SK-N-SH (cell line): ENCODE measurements at regions not wholly inside any gene's neighbourhood (a gene's known extent, or its start where the extent isn't known, plus 50 kb on each side); places are given as distances from the start of the nearest gene placed in this dataset.

Experiments
- CHD2 ChIP-seq: fragments of 150-350 bp; IDR thresholded peaks from 2 replicates; pipeline ENCODE4 v1.6.1; 2018; ENCODE audit warnings: low read length; ENCODE audit not compliant: partially characterized antibody
- EP300 ChIP-seq, 2 experiments: IDR thresholded peaks; 2 replicates each; pipeline versions ENCODE4 v1.4.0 to v1.6.1; 2012; ENCODE audit warnings: borderline replicate concordance in 1 of 2, low read depth in 1 of 2, low read length in 1 of 2
- JUND ChIP-seq: IDR thresholded peaks from 2 replicates; pipeline ENCODE4 v1.4.0; 2012
- NFIC ChIP-seq: IDR thresholded peaks from 2 replicates; pipeline ENCODE4 v1.4.0; 2012; ENCODE audit warnings: borderline replicate concordance
- POLR2AphosphoS5 ChIP-seq: IDR thresholded peaks from 2 replicates; pipeline ENCODE4 v1.6.1; 2012; ENCODE audit warnings: low read depth, low read length
- TAF1 ChIP-seq: IDR thresholded peaks from 2 replicates; pipeline ENCODE4 v1.6.1; 2012; ENCODE audit warnings: low read depth, mild to moderate bottlenecking, low read length, moderate library complexity, borderline replicate concordance
- USF2 ChIP-seq: fragments of 150-350 bp; IDR thresholded peaks from 2 replicates; pipeline ENCODE4 v1.6.1; 2017; ENCODE audit warnings: antibody characterized with exemption, low read length, low read depth, borderline replicate concordance
- ZBTB33 ChIP-seq: IDR thresholded peaks from 2 replicates; pipeline ENCODE4 v1.4.0; 2012; ENCODE audit warnings: low read depth, borderline replicate concordance
- TF ChIP-seq, protein P1 (sequence below): fragments of 200-600 bp; sonication (generic); IDR thresholded peaks from 2 replicates; pipeline ENCODE4 v1.6.1; 2017; ENCODE audit warnings: antibody characterized with exemption, mild to moderate bottlenecking, moderate library complexity

DNA sequence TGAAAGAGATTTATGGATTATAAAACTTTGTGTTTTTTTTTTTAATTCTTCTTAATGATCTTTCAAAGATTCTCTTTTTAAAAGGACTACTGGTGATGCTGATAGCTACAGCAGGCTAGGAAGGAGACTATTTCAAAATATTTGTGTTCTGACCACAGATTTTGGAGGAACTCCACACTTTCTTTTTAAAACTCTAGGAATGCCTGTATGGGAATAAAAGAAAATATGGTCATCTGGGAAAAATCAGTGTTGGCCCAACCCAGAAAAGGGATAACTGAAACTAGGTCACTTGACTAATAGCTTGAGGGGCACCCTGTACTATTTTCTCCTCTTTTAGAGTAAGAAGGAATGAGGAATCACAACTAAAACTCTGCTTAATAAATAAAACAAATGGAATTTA, 97.6 kb upstream of the ADAMTS19 start:
- TF ChIP-seq, protein P1, sequence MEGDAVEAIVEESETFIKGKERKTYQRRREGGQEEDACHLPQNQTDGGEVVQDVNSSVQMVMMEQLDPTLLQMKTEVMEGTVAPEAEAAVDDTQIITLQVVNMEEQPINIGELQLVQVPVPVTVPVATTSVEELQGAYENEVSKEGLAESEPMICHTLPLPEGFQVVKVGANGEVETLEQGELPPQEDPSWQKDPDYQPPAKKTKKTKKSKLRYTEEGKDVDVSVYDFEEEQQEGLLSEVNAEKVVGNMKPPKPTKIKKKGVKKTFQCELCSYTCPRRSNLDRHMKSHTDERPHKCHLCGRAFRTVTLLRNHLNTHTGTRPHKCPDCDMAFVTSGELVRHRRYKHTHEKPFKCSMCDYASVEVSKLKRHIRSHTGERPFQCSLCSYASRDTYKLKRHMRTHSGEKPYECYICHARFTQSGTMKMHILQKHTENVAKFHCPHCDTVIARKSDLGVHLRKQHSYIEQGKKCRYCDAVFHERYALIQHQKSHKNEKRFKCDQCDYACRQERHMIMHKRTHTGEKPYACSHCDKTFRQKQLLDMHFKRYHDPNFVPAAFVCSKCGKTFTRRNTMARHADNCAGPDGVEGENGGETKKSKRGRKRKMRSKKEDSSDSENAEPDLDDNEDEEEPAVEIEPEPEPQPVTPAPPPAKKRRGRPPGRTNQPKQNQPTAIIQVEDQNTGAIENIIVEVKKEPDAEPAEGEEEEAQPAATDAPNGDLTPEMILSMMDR: no peak
- no peak for TF ChIP-seq USF2
- TF ChIP-seq NFIC: no peak
- TF ChIP-seq CHD2: no peak
- no peak for TF ChIP-seq TAF1
- no peak for TF ChIP-seq ZBTB33
- no peak for TF ChIP-seq JUND
- no peak for TF ChIP-seq POLR2AphosphoS5
- TF ChIP-seq EP300 (IDR thresholded peaks at IDR 0.05; ENCODE audit: borderline replicate concordance in 1 of 2, low read depth in 1 of 2, low read length in 1 of 2): no peak
